A549 (cell line): ENCODE measurements at regions not wholly inside any gene's neighbourhood (a gene's known extent, or its start where the extent isn't known, plus 50 kb on each side); places are given as distances from the start of the nearest gene placed in this dataset.

Experiments
- ATAC-seq, 2 experiments: fragments of 200-7000 bp in 1 of 2; fragments of >200 bp in 1 of 2; cut with Nextera tagmentation in 1 of 2; cut with Tn5 transposase in 1 of 2; 3 replicates each; pipeline versions ENCODE4 v1.8.0 to v1.9.1; 2018 to 2020; ENCODE audit warnings: mild to moderate bottlenecking in 1 of 2, moderate library complexity in 1 of 2
- CTCF ChIA-PET: fragments of 300-600 bp; sonication (Branson Sonifier 250); formaldehyde crosslinking; extraction: SDS; loops from one replicate; lab custom pipeline; 2021; ENCODE audit warnings: antibody characterized with exemption, inconsistent platforms; lab: Yijun Ruan, JAX
- POLR2A ChIA-PET: fragments of 350-600 bp; formaldehyde crosslinking; extraction: SDS; loops from one replicate; lab custom pipeline; 2021; ENCODE audit warnings: antibody characterized with exemption, inconsistent platforms; lab: Yijun Ruan, JAX
- DNase-seq, 2 experiments: peaks; one replicate each; pipeline versions ENCODE4 v3.0.0 to v3.0.0-alpha.2; 2011 to 2016; ENCODE audit warnings: low read depth in 1 of 2, low spot score in 1 of 2
- FAIRE-seq: peaks from 2 replicates; lab custom pipeline; 2011; peaks lifted over from hg19 to GRCh38; lab: Jason Lieb, UNC
- H3K27ac ChIP-seq, 2 experiments: fragments of >200 bp; sonication (Bioruptor Twin); formaldehyde crosslinking; 3 replicates each; pipeline ENCODE4 v1.5.1; 2016 to 2017
- H3K4me1 ChIP-seq: fragments of >200 bp; sonication (Bioruptor Twin); formaldehyde crosslinking; 3 replicates; pipeline ENCODE4 v1.6.1; 2016
- H3K4me2 ChIP-seq: fragments of >200 bp; sonication (Bioruptor Twin); formaldehyde crosslinking; 3 replicates; pipeline ENCODE4 v1.6.1; 2016
- H3K4me3 ChIP-seq: fragments of >200 bp; sonication (Bioruptor Twin); formaldehyde crosslinking; 3 replicates; pipeline ENCODE4 v1.5.1; 2016
- H3K9me3 ChIP-seq: fragments of >200 bp; sonication (Bioruptor Twin); formaldehyde crosslinking; 3 replicates; pipeline ENCODE4 v1.6.1; 2016
- CBX2 ChIP-seq: fragments of 200-600 bp; sonication (generic); IDR thresholded peaks from 2 replicates; pipeline ENCODE4 v1.6.1; 2016; ENCODE audit warnings: low read depth, mild to moderate bottlenecking, borderline replicate concordance
- CBX8 ChIP-seq: fragments of 200-600 bp; sonication (generic); IDR thresholded peaks from 2 replicates; pipeline ENCODE4 v1.6.1; 2016
- CEBPB ChIP-seq, 2 experiments: fragments of >200 bp in 1 of 2; sonication (Bioruptor Twin) in 1 of 2; formaldehyde crosslinking in 1 of 2; IDR thresholded peaks; 2 replicates each; pipeline ENCODE4 v1.6.1; 2012 to 2016
- CHD4 ChIP-seq: fragments of 200-600 bp; sonication (generic); IDR thresholded peaks from 2 replicates; pipeline ENCODE4 v1.6.1; 2016; ENCODE audit warnings: antibody characterized with exemption, mild to moderate bottlenecking, borderline replicate concordance
- EHF ChIP-seq: fragments of 250-450 bp; sonication (Bioruptor Pico); IDR thresholded peaks from 2 replicates; pipeline ENCODE4 v1.5.0; 2020; ENCODE audit warnings: mild to moderate bottlenecking
- EHMT2 ChIP-seq: fragments of 200-600 bp; sonication (generic); IDR thresholded peaks from 2 replicates; pipeline ENCODE4 v1.6.1; 2016; ENCODE audit warnings: antibody characterized with exemption, low read depth, mild to moderate bottlenecking, moderate library complexity
- EP300 ChIP-seq, 2 experiments: fragments of >200 bp; sonication (Bioruptor Twin); formaldehyde crosslinking; IDR thresholded peaks; 2 replicates in 1 of 2; 3 replicates in 1 of 2; pipeline ENCODE4 v1.6.1; 2016 to 2017
- FOSB ChIP-seq: fragments of 250-450 bp; sonication (Bioruptor Pico); IDR thresholded peaks from 2 replicates; pipeline ENCODE4 v1.5.0; 2020; ENCODE audit warnings: mild to moderate bottlenecking, moderate library complexity
- FOSL2 ChIP-seq, 2 experiments: fragments of 450-650 bp in 1 of 2; fragments of >200 bp in 1 of 2; sonication (Bioruptor Twin) in 1 of 2; formaldehyde crosslinking; IDR thresholded peaks; 2 replicates each; pipeline versions ENCODE4 v1.5.0 to v1.6.1; 2016 to 2020; ENCODE audit warnings: mild to moderate bottlenecking in 1 of 2, moderate library complexity in 1 of 2
- HMGXB4 ChIP-seq: fragments of 250-450 bp; sonication (Bioruptor Pico); IDR thresholded peaks from 2 replicates; pipeline ENCODE4 v1.5.0; 2021; ENCODE audit warnings: mild to moderate bottlenecking, moderate library complexity, borderline replicate concordance
- JUN ChIP-seq, 2 experiments: fragments of >200 bp; sonication (Bioruptor Twin); formaldehyde crosslinking; IDR thresholded peaks; 2 replicates in 1 of 2; 3 replicates in 1 of 2; pipeline ENCODE4 v1.6.1; 2016 to 2017
- JUNB ChIP-seq: fragments of >200 bp; sonication (Bioruptor Twin); formaldehyde crosslinking; IDR thresholded peaks from 2 replicates; pipeline ENCODE4 v1.6.1; 2016
- KDM1A ChIP-seq: fragments of 200-600 bp; sonication (generic); IDR thresholded peaks from 2 replicates; pipeline ENCODE4 v1.6.1; 2016; ENCODE audit warnings: low read depth, mild to moderate bottlenecking
- KDM5A ChIP-seq: fragments of 200-600 bp; sonication (generic); IDR thresholded peaks from 2 replicates; pipeline ENCODE4 v1.6.1; 2016; ENCODE audit warnings: antibody characterized with exemption, mild to moderate bottlenecking
- MAFK ChIP-seq: fragments of 450-650 bp; IDR thresholded peaks from 2 replicates; pipeline ENCODE4 v1.6.1; 2014; ENCODE audit not compliant: partially characterized antibody
- MYC ChIP-seq: IDR thresholded peaks from 2 replicates; pipeline ENCODE4 v1.6.1; 2012; ENCODE audit warnings: mild to moderate bottlenecking, inconsistent platforms, low read length, improper control_type of control experiment, borderline replicate concordance
- PBX3 ChIP-seq: IDR thresholded peaks from 2 replicates; pipeline ENCODE4 v1.6.1; 2012
- RAD21 ChIP-seq, 2 experiments: fragments of >200 bp in 1 of 2; sonication (Bioruptor Twin) in 1 of 2; formaldehyde crosslinking in 1 of 2; IDR thresholded peaks in 1 of 2; conservative IDR thresholded peaks in 1 of 2; 2 replicates in 1 of 2; 3 replicates in 1 of 2; pipeline ENCODE4 v1.6.1; 2012 to 2018; ENCODE audit warnings: inconsistent platforms in 1 of 2
- RFX5 ChIP-seq: fragments of 450-650 bp; IDR thresholded peaks from 2 replicates; pipeline ENCODE4 v1.7.1; 2014; ENCODE audit warnings: antibody characterized with exemption, mild to moderate bottlenecking, moderate library complexity
- RNF2 ChIP-seq: fragments of 200-600 bp; sonication (generic); IDR thresholded peaks from 2 replicates; pipeline ENCODE4 v1.6.1; 2016; ENCODE audit warnings: low read depth, mild to moderate bottlenecking, antibody characterized with exemption, moderate library complexity, borderline replicate concordance
- USF2 ChIP-seq: fragments of 450-650 bp; IDR thresholded peaks from 2 replicates; pipeline ENCODE4 v1.6.1; 2014; ENCODE audit warnings: antibody characterized with exemption
- ZC3H11A ChIP-seq: fragments of 450-650 bp; IDR thresholded peaks from 2 replicates; pipeline ENCODE4 v1.6.1; 2014; ENCODE audit warnings: antibody characterized with exemption, mild to moderate bottlenecking
- ZFP36 ChIP-seq: fragments of 450-650 bp; IDR thresholded peaks from 2 replicates; pipeline ENCODE4 v1.6.1; 2014; ENCODE audit warnings: borderline replicate concordance; ENCODE audit not compliant: partially characterized antibody
- WGBS: methylation state at CpG from one replicate; pipeline ENCODE4 v1.1.6; 2017; ENCODE audit errors: missing lambda C conversion rate; 5-methylcytosine and 5-hydroxymethylcytosine counted together

- no peaks in the 10 kb centered on the region for H3K9me3 ChIP-seq
- no peak for TF ChIP-seq JUNB
- TF ChIP-seq RNF2, result no peak
- no peak overlapping the region for H3K4me3 ChIP-seq
- no peak for DNase-seq
- no peak overlapping the region for H3K4me2 ChIP-seq
- ATAC-seq, result no peak
- no peaks in the 10 kb centered on the region for H3K4me1 ChIP-seq
- no peak overlapping the region for H3K27ac ChIP-seq
- no peak for FAIRE-seq
- ChIA-PET POLR2A (no interaction called here), CTCF (no interaction called here)
- 83% methylated on average over 10 of the region's 10 CpGs for WGBS
Measured at GRCh38 chr1:81337226-81337625, 463.5 kb upstream of the ADGRL2 start.

- WGBS, result 55% methylated on average over 2 of the region's 2 CpGs
- CTCF ChIA-PET, result no interaction called here
- FAIRE-seq, result no peak
- no peak for ATAC-seq
- TF ChIP-seq JUN (IDR thresholded peaks at IDR 0.05) (no peak), CHD4 (no peak), EP300 (IDR thresholded peaks at IDR 0.05) (no peak), MAFK (no peak)
- Histone ChIP-seq H3K4me3 (no peak overlapping the region), H3K27ac (no peak overlapping the region), H3K4me1 (no peaks in the 10 kb centered on the region), H3K4me2 (no peak overlapping the region), H3K9me3 (no peaks in the 10 kb centered on the region)
- POLR2A ChIA-PET, result no interaction called here
- DNase-seq, result no peak
Measured at GRCh38 chr1:81335876-81336275, 464.9 kb upstream of the ADGRL2 start.

- TF ChIP-seq RAD21 (conservative IDR thresholded peaks at IDR 0.05 in 1 of 2, IDR thresholded peaks at IDR 0.05 in 1 of 2) (no peak), CEBPB (IDR thresholded peaks at IDR 0.05) (no peak), CBX8 (no peak), KDM5A (no peak), FOSL2 (IDR thresholded peaks at IDR 0.05) (no peak), FOSL2 (CRISPR knock-in tag; IDR thresholded peaks at IDR 0.05) (no peak), HMGXB4 (no peak), KDM1A (no peak), CBX2 (no peak), USF2 (no peak), PBX3 (no peak), EHF (CRISPR knock-in tag) (no peak), ZFP36 (no peak), MYC (no peak), ZC3H11A (no peak), EHMT2 (no peak), RFX5 (no peak), FOSB (CRISPR knock-in tag) (no peak)
- DNase-seq (no peak), FAIRE-seq (no peak), ATAC-seq (no peak)
- CTCF ChIA-PET, result no interaction called here
- POLR2A ChIA-PET, result no interaction called here
- Histone ChIP-seq H3K4me2 (no peak overlapping the region), H3K27ac (no peak overlapping the region), H3K4me3 (no peak overlapping the region), H3K9me3 (no peaks in the 10 kb centered on the region), H3K4me1 (no peaks in the 10 kb centered on the region)
- 19% methylated on average over 2 of the region's 2 CpGs for WGBS
Measured at GRCh38 chr1:81330521-81330920, 470.2 kb upstream of the ADGRL2 start.
